Lower leg skin (tissue), 4 donors: ENCODE measurements at regions not wholly inside any gene's neighbourhood (a gene's known extent, or its start where the extent isn't known, plus 50 kb on each side); places are given as distances from the start of the nearest gene placed in this dataset.
A peak's percentile ranks its signal among the peaks of the same experiment; 100 is the strongest.

Experiments
- DNase-seq, 2 donors: peaks; one replicate each; pipeline ENCODE4 v3.0.0-alpha.2; 2019; ENCODE audit warnings: low spot score in 2 of 2
- H3K4me3 ChIP-seq: fragments of 200-600 bp; sonication (generic); 2 replicates; pipeline ENCODE4 v1.5.1; 2017; ENCODE audit warnings: mild to moderate bottlenecking, low read depth; ENCODE audit not compliant: poor library complexity, severe bottlenecking
- CTCF ChIP-seq, 3 donors: fragments of 450-650 bp; IDR thresholded peaks; one replicate each; pipeline ENCODE4 v1.5.1; 2016; ENCODE audit warnings: antibody characterized with exemption in 3 of 3, mild to moderate bottlenecking in 3 of 3, moderate library complexity in 2 of 3
- POLR2A ChIP-seq, 2 donors: fragments of 450-650 bp; IDR thresholded peaks; one replicate each; pipeline ENCODE4 v1.6.1; 2016 to 2017; ENCODE audit warnings: antibody characterized with exemption in 2 of 2, mild to moderate bottlenecking in 1 of 2, moderate library complexity in 1 of 2
- WGBS, 2 donors: methylation state at CpG; one replicate each; pipeline ENCODE4 v1.1.5; 2018; 5-methylcytosine and 5-hydroxymethylcytosine counted together
- intact Hi-C: fragments of 100-400 bp; cut with DNase I; formaldehyde crosslinking; loops from one replicate; pipeline ENCODE4 v1.15.0; 2023; ENCODE audit warnings: low total_unique reads

- H3K4me3 ChIP-seq: no peak overlapping the region
- intact Hi-C loops: no loop called here
- DNase-seq: peak in 1 of 2 donors; percentile 15
- TF ChIP-seq POLR2A (IDR thresholded peaks at IDR 0.05) (no peak), CTCF (IDR thresholded peaks at IDR 0.05) (no peak)
- 21 to 52% methylated on average over 4 of the region's 4 CpGs for WGBS, 2 donors
Measured at GRCh38 chrX:104318330-104319009, 63.7 kb upstream of the ESX1 start.

- TF ChIP-seq POLR2A (IDR thresholded peaks at IDR 0.05) (no peak), CTCF (IDR thresholded peaks at IDR 0.05) (no peak)
- intact Hi-C loops: no loop called here
- WGBS, 2 donors: 67 to 75% methylated on average over 3 of the region's 3 CpGs
Measured at GRCh38 chrX:104316739-104317138, 62.0 kb upstream of the ESX1 start.

GRCh38 chrX:104315555-104315954, 60.8 kb upstream of the ESX1 start:
- 35 to 54% methylated on average over 3 of the region's 3 CpGs for WGBS, 2 donors
- TF ChIP-seq POLR2A (IDR thresholded peaks at IDR 0.05) (no peak), CTCF (IDR thresholded peaks at IDR 0.05) (no peak)
- H3K4me3 ChIP-seq: no peak overlapping the region
- no peak for DNase-seq
- intact Hi-C loops: no loop called here

More at GRCh38 chrX:104316739-104317138, 62.0 kb upstream of the ESX1 start:
- DNase-seq: no peak
- H3K4me3 ChIP-seq: no peak overlapping the region

GRCh38 chrX:104310657-104311254, 56.0 kb upstream of the ESX1 start:
- no peak for DNase-seq
- WGBS, 2 donors: 71 to 74% methylated on average over 2 of the region's 2 CpGs
- TF ChIP-seq CTCF (IDR thresholded peaks at IDR 0.05): no peak
- intact Hi-C loops: no loop called here
- H3K4me3 ChIP-seq: no peak overlapping the region

- intact Hi-C loops: no loop called here
Measured at GRCh38 chrX:104310090-104310489, 55.4 kb upstream of the ESX1 start.

More at GRCh38 chrX:104310090-104310489, 55.4 kb upstream of the ESX1 start:
- no peak for DNase-seq
- no peak for TF ChIP-seq CTCF (IDR thresholded peaks at IDR 0.05)
- H3K4me3 ChIP-seq: no peak overlapping the region
- 15 to 42% methylated on average over 12 of the region's 12 CpGs for WGBS, 2 donors
